Heart left ventricle (tissue), 16 donors: ENCODE measurements at regions not wholly inside any gene's neighbourhood (a gene's known extent, or its start where the extent isn't known, plus 50 kb on each side); places are given as distances from the start of the nearest gene placed in this dataset.
A peak's percentile ranks its signal among the peaks of the same experiment; 100 is the strongest.

Experiments used
- ATAC-seq, 4 donors: fragments of 200-7000 bp; cut with Tn5 transposase; one replicate each; pipeline ENCODE4 v1.9.1; 2020 to 2022; ENCODE audit warnings: moderate library complexity in 4 of 4, mild to moderate bottlenecking in 3 of 4, moderate number of reproducible peaks in 1 of 4
- DNase-seq, 5 donors: peaks; one replicate each; pipeline ENCODE4 v3.0.0-alpha.2; 2020
- H3K27ac ChIP-seq, 12 donors: fragments of 200-600 bp; sonication (generic) in 4 of 12; one replicate each; pipeline versions ENCODE4 v1.5.0 to v1.8.0; 2016 to 2022; ENCODE audit warnings: mild to moderate bottlenecking in 2 of 12
- H3K27me3 ChIP-seq, 9 donors: fragments of 200-600 bp; sonication (generic) in 2 of 9; one replicate each; pipeline versions ENCODE4 v1.5.1 to v1.8.0; 2016 to 2022; ENCODE audit warnings: mild to moderate bottlenecking in 3 of 9
- H3K36me3 ChIP-seq, 9 donors: fragments of 200-600 bp; sonication (generic) in 2 of 9; one replicate each; pipeline versions ENCODE4 v1.5.0 to v1.8.0; 2018 to 2022; ENCODE audit warnings: mild to moderate bottlenecking in 2 of 9
- H3K4me1 ChIP-seq, 12 donors: fragments of 200-600 bp; sonication (generic) in 4 of 12; one replicate each; pipeline versions ENCODE4 v1.5.0 to v1.8.0; 2016 to 2022; ENCODE audit warnings: mild to moderate bottlenecking in 3 of 12
- H3K4me3 ChIP-seq, 12 donors: fragments of 200-600 bp; sonication (generic) in 4 of 12; one replicate each; pipeline versions ENCODE4 v1.5.0 to v1.8.0; 2017 to 2022; ENCODE audit warnings: mild to moderate bottlenecking in 9 of 12, moderate library complexity in 4 of 12
- H3K9me3 ChIP-seq, 12 donors: fragments of 200-600 bp; sonication (generic) in 4 of 12; one replicate each; pipeline versions ENCODE4 v1.5.0 to v1.8.0; 2016 to 2022; ENCODE audit warnings: mild to moderate bottlenecking in 1 of 12
- POLR2A ChIP-seq, 2 donors: fragments of 450-650 bp; IDR thresholded peaks; one replicate each; pipeline ENCODE4 v1.6.1; 2017; ENCODE audit warnings: antibody characterized with exemption in 2 of 2, mild to moderate bottlenecking in 2 of 2, moderate library complexity in 2 of 2
- WGBS, 4 donors: extraction: QIAGEN DNeasy Blood & Tissue Kit in 2 of 4; methylation state at CpG; one replicate each; pipeline versions ENCODE4 v1.1.5 to v1.1.7; 2013 to 2018; 5-methylcytosine and 5-hydroxymethylcytosine counted together
- intact Hi-C, 10 donors: fragments of 100-400 bp; cut with DNase I; formaldehyde crosslinking; loops; one replicate each; pipeline versions ENCODE4 v1.11.1 to v1.14.2; 2022
- TF ChIP-seq, protein P1 (sequence below), 12 donors: fragments of 200-600 bp; sonication (generic) in 4 of 12; IDR thresholded peaks; one replicate each; pipeline versions ENCODE4 v1.5.0 to v1.8.0; 2018 to 2022; ENCODE audit warnings: antibody characterized with exemption in 12 of 12, mild to moderate bottlenecking in 5 of 12
- donor health status: ischemic (EF 13 %, LVEDD 7.1; RV severe dilation, severe dysfunction).
- donor health status: healthy with polysubstance abuse.
- donor health status: DM: no; HTN: yes; CAD: no.
- donor health status: DM: no; HTN: no; CAD: no.
- donor health status: ischemic (EF 25% LVEDD 6.9; RV normal size, moderate dysfunction).
- donor health status: ischemic (EF 25% LVEDD 5.7; RV mildly dilated, moderate dysfunction).
- donor health status: healthy.
- donor health status: DM: yes; HTN: yes; CAD: no.
- donor health status: ischemic (EF 35%, LVEDD 5.7; RV mildly dilated, moderate dysfunction).
- donor health status: nonischemic (EF 11% LVEDD 7.7; RV severe dilation, severe dysfunction).
- donor health status: DM: yes; HTN: yes; CAD: no.
- donor health status: PGD.
- donor health status: ischemic (EF 29% LVEDD 5.4; RV normal size, mild dysfunction).
- donor health status: nonischemic (EF 23%, LVEDD 6.1; RV moderate dilation, normal function).

DNA sequence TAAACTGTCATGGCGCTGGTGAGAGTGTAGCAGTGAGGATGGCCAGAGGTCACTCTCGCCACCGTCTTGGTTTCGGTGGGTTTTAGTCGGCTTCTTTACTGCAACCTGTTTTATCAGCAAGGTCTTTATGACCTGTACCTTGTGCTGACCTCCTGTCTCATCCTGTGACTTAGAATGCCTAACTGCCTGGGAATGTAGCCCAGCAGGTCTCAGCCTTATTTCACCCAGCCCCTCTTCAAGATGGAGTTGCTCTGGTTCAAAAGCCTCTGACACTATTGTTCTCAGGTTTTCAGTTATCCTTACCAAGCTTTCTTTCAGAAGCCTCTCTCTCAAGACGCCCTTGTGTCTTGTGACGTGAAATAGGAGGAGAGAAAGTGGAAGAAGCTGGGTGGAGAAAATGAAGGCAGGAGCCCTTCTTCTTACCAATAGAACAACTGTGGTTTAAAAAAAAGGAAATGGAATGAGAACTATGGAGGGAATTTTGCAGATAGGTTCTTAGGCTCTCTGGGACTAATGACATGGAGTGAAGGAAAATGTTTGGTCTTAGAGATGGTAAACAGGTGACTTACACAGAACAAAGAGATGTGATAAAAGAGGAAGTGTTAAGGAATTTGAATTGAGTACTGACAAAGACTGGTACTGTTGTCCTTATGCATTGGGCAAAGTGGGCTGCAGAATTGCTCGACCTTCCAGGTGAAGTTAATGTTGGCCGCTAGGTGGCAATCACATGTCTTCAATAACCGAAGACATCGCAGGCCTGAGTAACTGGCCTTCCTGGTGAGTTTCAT is 133.3 kb upstream of the RAI14 start:
- Histone ChIP-seq H3K9me3 (no peaks in the 10 kb centered on the region), H3K4me1 (peaks cover 0 to 14% (median 2%) of the 10 kb centered on the region in 12 donors), H3K36me3 (no peaks in the 10 kb centered on the region), H3K27me3 (no peaks in the 10 kb centered on the region), H3K27ac (no peak overlapping the region), H3K4me3 (no peak overlapping the region)
- ATAC-seq (peak; percentile 64 to 83 (median 71)), DNase-seq (peak in 4 of 5 donors; percentile 61 to 69 (median 66))
- TF ChIP-seq, protein P1, sequence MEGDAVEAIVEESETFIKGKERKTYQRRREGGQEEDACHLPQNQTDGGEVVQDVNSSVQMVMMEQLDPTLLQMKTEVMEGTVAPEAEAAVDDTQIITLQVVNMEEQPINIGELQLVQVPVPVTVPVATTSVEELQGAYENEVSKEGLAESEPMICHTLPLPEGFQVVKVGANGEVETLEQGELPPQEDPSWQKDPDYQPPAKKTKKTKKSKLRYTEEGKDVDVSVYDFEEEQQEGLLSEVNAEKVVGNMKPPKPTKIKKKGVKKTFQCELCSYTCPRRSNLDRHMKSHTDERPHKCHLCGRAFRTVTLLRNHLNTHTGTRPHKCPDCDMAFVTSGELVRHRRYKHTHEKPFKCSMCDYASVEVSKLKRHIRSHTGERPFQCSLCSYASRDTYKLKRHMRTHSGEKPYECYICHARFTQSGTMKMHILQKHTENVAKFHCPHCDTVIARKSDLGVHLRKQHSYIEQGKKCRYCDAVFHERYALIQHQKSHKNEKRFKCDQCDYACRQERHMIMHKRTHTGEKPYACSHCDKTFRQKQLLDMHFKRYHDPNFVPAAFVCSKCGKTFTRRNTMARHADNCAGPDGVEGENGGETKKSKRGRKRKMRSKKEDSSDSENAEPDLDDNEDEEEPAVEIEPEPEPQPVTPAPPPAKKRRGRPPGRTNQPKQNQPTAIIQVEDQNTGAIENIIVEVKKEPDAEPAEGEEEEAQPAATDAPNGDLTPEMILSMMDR (IDR thresholded peaks at IDR 0.05) = peak; percentile 67 to 88 (median 74)
- no peak for TF ChIP-seq POLR2A (IDR thresholded peaks at IDR 0.05)
- intact Hi-C loops = loop anchor here in 9 of 10 donors (1.0 to 10.0 kb wide), 7 partner anchors 35 to 376 kb away; partner anchors contain the start of gene RAI14 (in 5 of the 9)
- WGBS, 4 donors = 37 to 50% (median 40%) methylated on average over 11 of the region's 11 CpGs

DNA sequence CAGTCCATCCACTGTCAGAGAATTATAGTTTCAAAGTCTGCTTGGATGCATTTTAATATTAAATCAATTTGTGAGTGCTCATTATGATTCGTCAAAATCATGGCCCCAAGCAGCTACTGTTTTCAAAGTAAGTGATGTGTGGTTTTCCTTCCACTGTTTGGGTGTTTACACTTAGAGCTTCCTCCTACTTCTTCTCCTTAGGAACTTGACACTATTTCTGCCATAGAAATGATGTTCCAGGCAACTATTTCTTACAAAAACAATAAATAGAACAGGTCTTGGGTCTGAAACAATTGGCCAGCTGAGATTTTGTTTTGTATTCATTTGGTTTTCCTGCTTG is 132.8 kb upstream of the RAI14 start:
- intact Hi-C loops = loop anchor here in 9 of 10 donors (1.0 to 10.0 kb wide), 7 partner anchors 36 to 375 kb away; partner anchors contain the start of gene RAI14 (in 5 of the 9)
- Histone ChIP-seq H3K4me1 (peaks cover 0 to 14% (median 2%) of the 10 kb centered on the region in 12 donors), H3K4me3 (no peak overlapping the region), H3K27me3 (no peaks in the 10 kb centered on the region), H3K27ac (no peak overlapping the region), H3K36me3 (no peaks in the 10 kb centered on the region), H3K9me3 (no peaks in the 10 kb centered on the region)
- 0 to 5% (median 2%) methylated on average over 1 of the region's 1 CpG for WGBS, 4 donors
- ATAC-seq (no peak), DNase-seq (no peak)
- TF ChIP-seq, protein P1 (IDR thresholded peaks at IDR 0.05) = peak in 1 of 12 donors; percentile 33
- no peak for TF ChIP-seq POLR2A (IDR thresholded peaks at IDR 0.05)

DNA sequence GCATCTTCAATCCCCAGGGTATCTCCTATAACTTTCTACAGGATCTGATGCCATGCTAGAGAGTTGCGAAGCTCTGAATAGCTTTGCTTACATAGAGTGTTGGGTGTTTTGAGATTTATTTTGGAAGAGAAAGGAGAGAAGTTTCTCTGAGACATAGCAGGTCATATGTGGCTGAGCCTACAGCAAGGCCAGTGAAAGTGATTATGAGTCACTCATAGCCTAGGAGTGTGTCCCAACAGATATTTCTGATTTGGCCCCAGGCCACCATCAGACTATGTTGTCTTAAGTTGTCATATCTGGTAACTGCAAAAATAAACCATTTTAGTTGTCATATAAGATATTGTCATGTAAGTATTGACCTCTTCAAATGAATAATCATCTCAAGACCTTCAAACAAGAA is 132.0 kb upstream of the RAI14 start:
- WGBS, 4 donors = 82 to 96% (median 95%) methylated on average over 1 of the region's 1 CpG
- Histone ChIP-seq H3K4me1 (peaks cover 0 to 14% (median 2%) of the 10 kb centered on the region in 12 donors), H3K36me3 (no peaks in the 10 kb centered on the region), H3K27ac (no peak overlapping the region), H3K27me3 (no peaks in the 10 kb centered on the region), H3K9me3 (no peaks in the 10 kb centered on the region), H3K4me3 (no peak overlapping the region)
- TF ChIP-seq, protein P1 (IDR thresholded peaks at IDR 0.05) = no peak
- TF ChIP-seq POLR2A (IDR thresholded peaks at IDR 0.05) = no peak
- DNase-seq (no peak), ATAC-seq (no peak)
- intact Hi-C loops = loop anchor here in 9 of 10 donors (2.0 to 10.0 kb wide), 6 partner anchors 37 to 375 kb away; partner anchors contain the start of gene RAI14 (in 5 of the 9)

DNA sequence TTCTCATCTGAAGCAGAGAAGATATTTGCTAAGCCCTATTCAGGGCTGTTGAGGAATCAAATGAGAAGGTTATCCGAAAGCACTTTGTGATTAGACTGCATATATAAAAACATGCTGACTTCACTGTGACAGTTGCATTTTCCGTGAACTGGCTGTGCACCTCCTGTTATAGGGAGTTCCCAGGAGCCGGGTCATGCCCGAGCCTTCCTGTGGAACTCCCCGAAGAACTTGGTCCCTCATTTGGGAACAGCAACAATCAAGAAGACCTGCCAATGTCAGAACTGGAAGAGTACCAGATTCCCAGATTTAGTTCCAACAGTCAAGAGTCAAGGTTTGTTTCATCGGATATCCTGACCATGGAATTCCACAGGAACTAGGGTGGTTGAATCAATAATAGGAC is 130.4 kb upstream of the RAI14 start:
- ATAC-seq = peak in 2 of 4 donors; percentile 50 to 83
- WGBS, 4 donors = 37 to 59% (median 50%) methylated on average over 6 of the region's 6 CpGs
- Histone ChIP-seq H3K4me1 (peaks cover 0 to 14% (median 2%) of the 10 kb centered on the region in 12 donors), H3K4me3 (no peak overlapping the region), H3K27me3 (no peaks in the 10 kb centered on the region), H3K9me3 (no peaks in the 10 kb centered on the region), H3K36me3 (no peaks in the 10 kb centered on the region), H3K27ac (peak overlapping the region in 1 of 12 donors; percentile 27)
- peak in 2 of 5 donors; percentile 24 to 26 for DNase-seq
- intact Hi-C loops = loop anchor here in 5 of 10 donors (2.0 to 10.0 kb wide), 3 partner anchors 129 to 373 kb away; partner anchors contain the start of gene RAI14 (in 3 of the 5)
- no peak for TF ChIP-seq POLR2A (IDR thresholded peaks at IDR 0.05)
- TF ChIP-seq, protein P1 (IDR thresholded peaks at IDR 0.05) = no peak
